NCI-H146 treated with DMSO at 0.1 percent for 48 hours (cell line): ENCODE measurements at regions not wholly inside any gene's neighbourhood (a gene's known extent, or its start where the extent isn't known, plus 50 kb on each side); places are given as distances from the start of the nearest gene placed in this dataset.

Experiments
- DNase-seq: peaks from one replicate; lab custom pipeline; 2025; ENCODE audit not compliant: unreplicated experiment; lab: John Stamatoyannopoulos, UW

- DNase-seq: no peak
Measured at GRCh38 chr7:47007471-47007870, 574.4 kb downstream of the TNS3 start.

- no peak for DNase-seq
Measured at GRCh38 chr7:47000561-47000960, 581.4 kb downstream of the TNS3 start.

GRCh38 chr7:46999866-47000265 is 582.0 kb downstream of the TNS3 start:
- DNase-seq: no peak

GRCh38 chr7:46996972-46997371 is 584.9 kb downstream of the TNS3 start:
- DNase-seq: no peak

GRCh38 chr7:46993396-46993795 is 588.5 kb downstream of the TNS3 start:
- DNase-seq: no peak

- DNase-seq: no peak
Measured at GRCh38 chr7:46990761-46991160, 591.1 kb downstream of the TNS3 start.

GRCh38 chr7:46989247-46989646 is 592.7 kb downstream of the TNS3 start:
- DNase-seq: no peak

GRCh38 chr7:46982928-46983327 is 599.0 kb downstream of the TNS3 start:
- DNase-seq: no peak

- DNase-seq: no peak
Measured at GRCh38 chr7:46979439-46979838, 602.5 kb downstream of the TNS3 start.

GRCh38 chr7:46975493-46975892 is 606.4 kb downstream of the TNS3 start:
- DNase-seq: no peak

- no peak for DNase-seq
Measured at GRCh38 chr7:46972205-46972604, 609.7 kb downstream of the TNS3 start.

GRCh38 chr7:46970476-46970875 is 611.4 kb downstream of the TNS3 start:
- DNase-seq: no peak

- DNase-seq: no peak
Measured at GRCh38 chr7:46970131-46970430, 611.8 kb downstream of the TNS3 start.

GRCh38 chr7:46969303-46970130 is 612.4 kb downstream of the TNS3 start:
- no peak for DNase-seq

- no peak for DNase-seq
Measured at GRCh38 chr7:46968003-46968402, 613.9 kb downstream of the TNS3 start.

GRCh38 chr7:46963719-46964118 is 618.2 kb downstream of the TNS3 start:
- no peak for DNase-seq

GRCh38 chr7:46960970-46961369 is 620.9 kb downstream of the TNS3 start:
- DNase-seq: no peak

GRCh38 chr7:46957195-46957594 is 624.7 kb downstream of the TNS3 start:
- no peak for DNase-seq

GRCh38 chr7:46955531-46955930 is 626.4 kb downstream of the TNS3 start:
- DNase-seq: no peak

- DNase-seq: no peak
Measured at GRCh38 chr7:46954181-46954580, 627.7 kb downstream of the TNS3 start.

GRCh38 chr7:46953008-46953407 is 628.9 kb downstream of the TNS3 start:
- DNase-seq: no peak

GRCh38 chr7:46949270-46949931 is 632.5 kb downstream of the TNS3 start:
- no peak for DNase-seq

GRCh38 chr7:46948716-46949115 is 633.2 kb downstream of the TNS3 start:
- DNase-seq: no peak
